ENCODE measurements at regions not wholly inside any gene's neighbourhood (a gene's known extent, or its start where the extent isn't known, plus 50 kb on each side); places are given as distances from the start of the nearest gene placed in this dataset.

GRCh38 chr1:47679301-47679791, 241.5 kb downstream of the FOXD2 start:
- peaks cover 2% of the 10 kb centered on the region for H3K27me3 ChIP-seq (ENCODE audit: control insufficient read depth, insufficient read depth, low read length)
- H3K36me3 ChIP-seq (ENCODE audit: control insufficient read depth, insufficient read depth, low read length), result no peaks in the 10 kb centered on the region
- no peak overlapping the region for H3K4me3 ChIP-seq (ENCODE audit: low read depth, low read length)
- no peaks in the 10 kb centered on the region for H3K4me1 ChIP-seq (ENCODE audit: control insufficient read depth, insufficient read depth, low read length)
- H3K9me3 ChIP-seq (ENCODE audit: control insufficient read depth, insufficient read depth, low read length), result no peaks in the 10 kb centered on the region
- no peak overlapping the region for H3K9ac ChIP-seq (ENCODE audit: low read depth, low read length)

GRCh38 chr1:47679826-47680225, 242.0 kb downstream of the FOXD2 start:
- Histone ChIP-seq H3K4me3 (ENCODE audit: low read depth, low read length) (no peak overlapping the region), H3K9me3 (ENCODE audit: control insufficient read depth, insufficient read depth, low read length) (no peaks in the 10 kb centered on the region), H3K9ac (ENCODE audit: low read depth, low read length) (no peak overlapping the region), H3K4me1 (ENCODE audit: control insufficient read depth, insufficient read depth, low read length) (no peaks in the 10 kb centered on the region), H3K27me3 (ENCODE audit: control insufficient read depth, insufficient read depth, low read length) (peaks cover 2% of the 10 kb centered on the region), H3K36me3 (ENCODE audit: control insufficient read depth, insufficient read depth, low read length) (no peaks in the 10 kb centered on the region)

- Histone ChIP-seq H3K36me3 (ENCODE audit: control insufficient read depth, insufficient read depth, low read length) (no peaks in the 10 kb centered on the region), H3K9me3 (ENCODE audit: control insufficient read depth, insufficient read depth, low read length) (no peaks in the 10 kb centered on the region), H3K9ac (ENCODE audit: low read depth, low read length) (no peak overlapping the region), H3K4me1 (ENCODE audit: control insufficient read depth, insufficient read depth, low read length) (no peaks in the 10 kb centered on the region), H3K4me3 (ENCODE audit: low read depth, low read length) (no peak overlapping the region), H3K27me3 (ENCODE audit: control insufficient read depth, insufficient read depth, low read length) (peaks cover 2% of the 10 kb centered on the region)
Observed at GRCh38 chr1:47680815-47681475, 243.1 kb downstream of the FOXD2 start.

GRCh38 chr1:47681735-47682134, 243.9 kb downstream of the FOXD2 start:
- peaks cover 2% of the 10 kb centered on the region for H3K27me3 ChIP-seq (ENCODE audit: control insufficient read depth, insufficient read depth, low read length)
- H3K4me1 ChIP-seq (ENCODE audit: control insufficient read depth, insufficient read depth, low read length), result peaks cover 3% of the 10 kb centered on the region
- H3K36me3 ChIP-seq (ENCODE audit: control insufficient read depth, insufficient read depth, low read length), result no peaks in the 10 kb centered on the region
- no peak overlapping the region for H3K4me3 ChIP-seq (ENCODE audit: low read depth, low read length)
- no peaks in the 10 kb centered on the region for H3K9me3 ChIP-seq (ENCODE audit: control insufficient read depth, insufficient read depth, low read length)
- H3K9ac ChIP-seq (ENCODE audit: low read depth, low read length), result no peak overlapping the region

GRCh38 chr1:47682198-47682597, 244.4 kb downstream of the FOXD2 start:
- H3K9me3 ChIP-seq (ENCODE audit: control insufficient read depth, insufficient read depth, low read length), result no peaks in the 10 kb centered on the region
- no peak overlapping the region for H3K4me3 ChIP-seq (ENCODE audit: low read depth, low read length)
- peaks cover 7% of the 10 kb centered on the region for H3K4me1 ChIP-seq (ENCODE audit: control insufficient read depth, insufficient read depth, low read length)
- H3K27me3 ChIP-seq (ENCODE audit: control insufficient read depth, insufficient read depth, low read length), result peaks cover 2% of the 10 kb centered on the region
- H3K36me3 ChIP-seq (ENCODE audit: control insufficient read depth, insufficient read depth, low read length), result no peaks in the 10 kb centered on the region
- no peak overlapping the region for H3K9ac ChIP-seq (ENCODE audit: low read depth, low read length)

- H3K9me3 ChIP-seq (ENCODE audit: control insufficient read depth, insufficient read depth, low read length), result no peaks in the 10 kb centered on the region
- H3K36me3 ChIP-seq (ENCODE audit: control insufficient read depth, insufficient read depth, low read length), result no peaks in the 10 kb centered on the region
- H3K9ac ChIP-seq (ENCODE audit: low read depth, low read length), result no peak overlapping the region
- H3K4me3 ChIP-seq (ENCODE audit: low read depth, low read length), result no peak overlapping the region
- peaks cover 2% of the 10 kb centered on the region for H3K27me3 ChIP-seq (ENCODE audit: control insufficient read depth, insufficient read depth, low read length)
- H3K4me1 ChIP-seq (ENCODE audit: control insufficient read depth, insufficient read depth, low read length), result peaks cover 13% of the 10 kb centered on the region
Observed at GRCh38 chr1:47682786-47683350, 245.0 kb downstream of the FOXD2 start.

GRCh38 chr1:47683401-47683800, 245.6 kb downstream of the FOXD2 start:
- H3K9me3 ChIP-seq (ENCODE audit: control insufficient read depth, insufficient read depth, low read length), result no peaks in the 10 kb centered on the region
- H3K4me1 ChIP-seq (ENCODE audit: control insufficient read depth, insufficient read depth, low read length), result peaks cover 16% of the 10 kb centered on the region
- no peak overlapping the region for H3K4me3 ChIP-seq (ENCODE audit: low read depth, low read length)
- no peak overlapping the region for H3K9ac ChIP-seq (ENCODE audit: low read depth, low read length)
- peaks cover 1% of the 10 kb centered on the region for H3K27me3 ChIP-seq (ENCODE audit: control insufficient read depth, insufficient read depth, low read length)
- no peaks in the 10 kb centered on the region for H3K36me3 ChIP-seq (ENCODE audit: control insufficient read depth, insufficient read depth, low read length)

- no peaks in the 10 kb centered on the region for H3K9me3 ChIP-seq (ENCODE audit: control insufficient read depth, insufficient read depth, low read length)
- no peaks in the 10 kb centered on the region for H3K27me3 ChIP-seq (ENCODE audit: control insufficient read depth, insufficient read depth, low read length)
- peaks cover 16% of the 10 kb centered on the region for H3K4me1 ChIP-seq (ENCODE audit: control insufficient read depth, insufficient read depth, low read length)
- H3K36me3 ChIP-seq (ENCODE audit: control insufficient read depth, insufficient read depth, low read length), result no peaks in the 10 kb centered on the region
- no peak overlapping the region for H3K9ac ChIP-seq (ENCODE audit: low read depth, low read length)
- no peak overlapping the region for H3K4me3 ChIP-seq (ENCODE audit: low read depth, low read length)
Observed at GRCh38 chr1:47684518-47684917, 246.7 kb downstream of the FOXD2 start.

- H3K4me1 ChIP-seq (ENCODE audit: control insufficient read depth, insufficient read depth, low read length), result peaks cover 16% of the 10 kb centered on the region
- no peak overlapping the region for H3K9ac ChIP-seq (ENCODE audit: low read depth, low read length)
- H3K36me3 ChIP-seq (ENCODE audit: control insufficient read depth, insufficient read depth, low read length), result no peaks in the 10 kb centered on the region
- no peaks in the 10 kb centered on the region for H3K9me3 ChIP-seq (ENCODE audit: control insufficient read depth, insufficient read depth, low read length)
- no peaks in the 10 kb centered on the region for H3K27me3 ChIP-seq (ENCODE audit: control insufficient read depth, insufficient read depth, low read length)
- H3K4me3 ChIP-seq (ENCODE audit: low read depth, low read length), result no peak overlapping the region
Observed at GRCh38 chr1:47684964-47685762, 247.3 kb downstream of the FOXD2 start.

GRCh38 chr1:47685763-47686066, 247.9 kb downstream of the FOXD2 start:
- Histone ChIP-seq H3K27me3 (ENCODE audit: control insufficient read depth, insufficient read depth, low read length) (no peaks in the 10 kb centered on the region), H3K4me1 (ENCODE audit: control insufficient read depth, insufficient read depth, low read length) (peaks cover 16% of the 10 kb centered on the region), H3K4me3 (ENCODE audit: low read depth, low read length) (no peak overlapping the region), H3K9me3 (ENCODE audit: control insufficient read depth, insufficient read depth, low read length) (no peaks in the 10 kb centered on the region), H3K9ac (ENCODE audit: low read depth, low read length) (no peak overlapping the region), H3K36me3 (ENCODE audit: control insufficient read depth, insufficient read depth, low read length) (no peaks in the 10 kb centered on the region)

GRCh38 chr1:47686731-47687630, 249.1 kb downstream of the FOXD2 start:
- Histone ChIP-seq H3K4me3 (ENCODE audit: low read depth, low read length) (no peak overlapping the region), H3K36me3 (ENCODE audit: control insufficient read depth, insufficient read depth, low read length) (no peaks in the 10 kb centered on the region), H3K9ac (ENCODE audit: low read depth, low read length) (no peak overlapping the region), H3K27me3 (ENCODE audit: control insufficient read depth, insufficient read depth, low read length) (no peaks in the 10 kb centered on the region), H3K9me3 (ENCODE audit: control insufficient read depth, insufficient read depth, low read length) (no peaks in the 10 kb centered on the region), H3K4me1 (ENCODE audit: control insufficient read depth, insufficient read depth, low read length) (peaks cover 16% of the 10 kb centered on the region)

Data from iPS-15b (cell line).